PC-3 (cell line): ENCODE measurements at regions not wholly inside any gene's neighbourhood (a gene's known extent, or its start where the extent isn't known, plus 50 kb on each side); places are given as distances from the start of the nearest gene placed in this dataset.

Experiments used
- ATAC-seq: fragments of 200-7000 bp; cut with Tn5 transposase; 2 replicates; pipeline ENCODE4 v1.9.1; 2020; ENCODE audit warnings: mild to moderate bottlenecking, moderate library complexity
- BruUV-seq: library from RNA; stranded (reverse); fragments of 400-500 nt; replicated peaks from 2 replicates; lab custom pipeline; 2021; lab: Mats Ljungman, UMichigan
- CTCF ChIA-PET: fragments of 300-600 bp; sonication (Branson Sonifier 250); formaldehyde crosslinking; loops from one replicate; lab custom pipeline; 2022; ENCODE audit warnings: antibody characterized with exemption; lab: Charles Lee
- POLR2A ChIA-PET: fragments of 300-600 bp; sonication (Branson Sonifier 250); formaldehyde crosslinking; loops from one replicate; lab custom pipeline; 2022; ENCODE audit warnings: antibody characterized with exemption; ENCODE audit not compliant: unreplicated experiment; lab: Charles Lee
- DNase-seq: peaks from one replicate; pipeline ENCODE4 v3.0.0-alpha.2; 2015
- H2AFZ ChIP-seq: fragments of 300-600 bp; sonication (generic); 2 replicates; pipeline ENCODE4 v1.6.0; 2016; ENCODE audit warnings: antibody characterized with exemption, low read length
- H3F3A ChIP-seq: fragments of 300-600 bp; sonication (generic); one replicate; pipeline ENCODE4 v1.6.0; 2017; ENCODE audit warnings: antibody characterized with exemption, low read length, control low read depth, mild to moderate bottlenecking; ENCODE audit not compliant: unreplicated experiment
- H3K27ac ChIP-seq: fragments of 300-600 bp; sonication (generic); 2 replicates; pipeline ENCODE4 v1.5.1; 2016; ENCODE audit warnings: mild to moderate bottlenecking, low read length
- H3K27me3 ChIP-seq: fragments of 300-600 bp; sonication (generic); 2 replicates; pipeline ENCODE4 v1.6.1; 2016; ENCODE audit warnings: low read length, mixed read lengths
- H3K36me3 ChIP-seq: fragments of 300-600 bp; sonication (generic); 2 replicates; pipeline ENCODE4 v1.6.1; 2016; ENCODE audit warnings: low read depth, mixed run types, low read length, mixed read lengths
- H3K4me1 ChIP-seq: fragments of 300-600 bp; sonication (generic); 2 replicates; pipeline ENCODE4 v1.5.1; 2016; ENCODE audit warnings: low read length; ENCODE audit not compliant: insufficient read depth
- H3K4me2 ChIP-seq: fragments of 300-600 bp; sonication (generic); 2 replicates; pipeline ENCODE4 v1.6.0; 2016; ENCODE audit warnings: low read length
- H3K4me3 ChIP-seq: fragments of 300-600 bp; sonication (generic); 2 replicates; pipeline ENCODE4 v1.5.1; 2016; ENCODE audit warnings: mild to moderate bottlenecking, low read length, mixed read lengths
- H3K79me2 ChIP-seq: fragments of 300-600 bp; sonication (generic); 2 replicates; pipeline ENCODE4 v1.6.1; 2017; ENCODE audit warnings: low read length, mixed read lengths
- H3K9ac ChIP-seq: fragments of 300-600 bp; sonication (generic); 2 replicates; pipeline ENCODE4 v1.6.0; 2016; ENCODE audit warnings: mild to moderate bottlenecking, low read length
- H3K9me2 ChIP-seq: fragments of 300-600 bp; sonication (generic); replicated peaks from 2 replicates; pipeline ENCODE4 v1.6.1; 2016; ENCODE audit warnings: mixed run types, low read length, mixed read lengths
- H3K9me3 ChIP-seq: fragments of 300-600 bp; sonication (generic); 2 replicates; pipeline ENCODE4 v1.6.1; 2016; ENCODE audit warnings: low read length, mixed read lengths
- H4K20me1 ChIP-seq: fragments of 300-600 bp; sonication (generic); 2 replicates; pipeline ENCODE4 v1.6.1; 2016; ENCODE audit warnings: low read length, mixed read lengths
- EZH2 ChIP-seq: fragments of 300-600 bp; sonication (generic); IDR thresholded peaks from one replicate; pipeline ENCODE4 v1.6.1; 2017; ENCODE audit warnings: antibody characterized with exemption, mild to moderate bottlenecking, low read length; ENCODE audit not compliant: unreplicated experiment
- EZH2phosphoT487 ChIP-seq: fragments of 300-600 bp; sonication (generic); IDR thresholded peaks from 2 replicates; pipeline ENCODE4 v1.6.1; 2018; ENCODE audit warnings: mild to moderate bottlenecking, antibody characterized with exemption, low read length, borderline replicate concordance
- intact Hi-C: fragments of 100-400 bp; cut with micrococcal nuclease; formaldehyde crosslinking; loops from 2 replicates; pipeline ENCODE4 v1.9.0; 2023
- TF ChIP-seq, protein P1 (sequence below): fragments of 300-600 bp; sonication (generic); conservative IDR thresholded peaks from 2 replicates; pipeline ENCODE4 v1.5.1; 2017; ENCODE audit warnings: antibody characterized with exemption, low read depth, mild to moderate bottlenecking, low read length

DNA sequence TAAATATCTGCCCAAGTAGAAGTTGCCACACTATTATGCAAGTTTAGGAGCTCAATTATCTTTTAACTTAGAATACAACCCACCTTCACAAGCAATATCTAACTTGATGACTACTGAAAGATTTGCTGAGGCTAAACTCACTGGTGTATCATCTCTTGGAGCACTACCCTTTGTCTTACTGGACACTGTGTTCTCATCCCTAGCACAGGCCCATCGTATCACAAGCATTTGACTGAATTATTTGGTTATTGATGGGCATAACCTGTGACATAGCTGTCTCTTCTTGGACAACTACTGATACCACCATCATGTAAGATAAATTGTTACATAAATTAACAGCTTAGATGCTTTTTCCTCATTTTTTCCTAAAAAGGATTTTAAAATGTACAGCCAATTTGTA is 216.2 kb upstream of the THBS1 start:
- Histone ChIP-seq H3K9me2 (no peaks in the 10 kb centered on the region), H3K27ac (no peak overlapping the region), H2AFZ (no peak overlapping the region), H3K9me3 (no peaks in the 10 kb centered on the region), H3K27me3 (no peaks in the 10 kb centered on the region), H3K4me3 (no peak overlapping the region), H3K79me2 (no peaks in the 10 kb centered on the region), H3F3A (no peaks in the 10 kb centered on the region), H3K9ac (no peak overlapping the region), H3K4me1 (peaks cover 9% of the 10 kb centered on the region), H3K4me2 (no peak overlapping the region), H4K20me1 (no peaks in the 10 kb centered on the region), H3K36me3 (no peaks in the 10 kb centered on the region)
- DNase-seq (no peak), ATAC-seq (no peak)
- POLR2A ChIA-PET, result no interaction called here
- TF ChIP-seq EZH2, result no peak
- no peak for TF ChIP-seq EZH2phosphoT487
- TF ChIP-seq, protein P1, sequence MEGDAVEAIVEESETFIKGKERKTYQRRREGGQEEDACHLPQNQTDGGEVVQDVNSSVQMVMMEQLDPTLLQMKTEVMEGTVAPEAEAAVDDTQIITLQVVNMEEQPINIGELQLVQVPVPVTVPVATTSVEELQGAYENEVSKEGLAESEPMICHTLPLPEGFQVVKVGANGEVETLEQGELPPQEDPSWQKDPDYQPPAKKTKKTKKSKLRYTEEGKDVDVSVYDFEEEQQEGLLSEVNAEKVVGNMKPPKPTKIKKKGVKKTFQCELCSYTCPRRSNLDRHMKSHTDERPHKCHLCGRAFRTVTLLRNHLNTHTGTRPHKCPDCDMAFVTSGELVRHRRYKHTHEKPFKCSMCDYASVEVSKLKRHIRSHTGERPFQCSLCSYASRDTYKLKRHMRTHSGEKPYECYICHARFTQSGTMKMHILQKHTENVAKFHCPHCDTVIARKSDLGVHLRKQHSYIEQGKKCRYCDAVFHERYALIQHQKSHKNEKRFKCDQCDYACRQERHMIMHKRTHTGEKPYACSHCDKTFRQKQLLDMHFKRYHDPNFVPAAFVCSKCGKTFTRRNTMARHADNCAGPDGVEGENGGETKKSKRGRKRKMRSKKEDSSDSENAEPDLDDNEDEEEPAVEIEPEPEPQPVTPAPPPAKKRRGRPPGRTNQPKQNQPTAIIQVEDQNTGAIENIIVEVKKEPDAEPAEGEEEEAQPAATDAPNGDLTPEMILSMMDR, result no peak
- CTCF ChIA-PET, result no interaction called here
- BruUV-seq, result no TSS peak
- intact Hi-C loops, result no loop called here

DNA sequence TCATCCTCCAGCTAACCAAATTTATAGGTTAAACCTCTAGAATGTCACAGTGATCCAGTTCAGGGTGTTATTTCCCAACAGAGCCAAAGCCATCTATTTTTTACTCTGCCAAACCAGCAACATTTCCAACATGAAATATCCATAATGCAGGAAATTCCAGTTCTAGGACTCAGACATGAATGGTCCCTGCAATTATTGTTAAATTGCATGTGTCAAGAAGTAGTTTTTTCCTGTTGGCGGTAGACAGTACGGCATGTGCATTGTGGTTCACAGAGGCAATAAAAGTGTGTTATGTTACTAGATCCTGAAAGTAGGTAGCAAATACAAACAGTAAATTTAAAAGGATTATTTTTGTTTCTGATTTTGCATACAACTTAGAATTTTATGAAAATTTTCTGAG is 215.7 kb upstream of the THBS1 start:
- POLR2A ChIA-PET, result no interaction called here
- BruUV-seq, result no TSS peak

DNA sequence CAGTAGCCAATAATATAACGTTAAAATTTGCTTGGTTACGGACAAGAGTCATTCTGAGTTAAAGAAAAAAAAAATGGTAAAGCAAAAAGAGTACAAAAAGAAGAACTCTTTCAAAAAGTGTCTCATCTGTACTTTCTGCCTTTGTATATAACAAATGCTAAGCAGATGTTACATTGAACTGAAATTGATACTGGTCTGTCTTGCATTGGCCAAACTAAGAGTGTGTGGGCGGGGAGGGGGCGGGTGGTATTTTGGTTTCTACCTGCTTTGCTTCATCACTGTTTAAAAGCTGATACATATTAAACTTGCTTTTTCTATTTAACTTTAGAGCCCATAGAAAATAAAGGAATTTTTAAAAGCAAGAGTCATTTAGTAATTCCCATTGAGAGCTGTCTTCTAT is 215.0 kb upstream of the THBS1 start:
- no peak for ATAC-seq
- ChIA-PET CTCF (no interaction called here), POLR2A (no interaction called here)
- H3K9me3 ChIP-seq, result no peaks in the 10 kb centered on the region
- H2AFZ ChIP-seq, result no peak overlapping the region
- TF ChIP-seq, protein P1, result no peak
- TF ChIP-seq EZH2 (no peak), EZH2phosphoT487 (no peak)
- H3K4me2 ChIP-seq, result no peak overlapping the region
- no peaks in the 10 kb centered on the region for H3K36me3 ChIP-seq
- no peaks in the 10 kb centered on the region for H3K79me2 ChIP-seq
- BruUV-seq, result no TSS peak
- intact Hi-C loops, result no loop called here
- no peaks in the 10 kb centered on the region for H3K27me3 ChIP-seq
- H3K9me2 ChIP-seq, result no peaks in the 10 kb centered on the region
- no peaks in the 10 kb centered on the region for H4K20me1 ChIP-seq
- H3K27ac ChIP-seq, result no peak overlapping the region
- no peak overlapping the region for H3K4me3 ChIP-seq
- peaks cover 9% of the 10 kb centered on the region for H3K4me1 ChIP-seq
- no peak overlapping the region for H3K9ac ChIP-seq
- DNase-seq, result no peak
- no peaks in the 10 kb centered on the region for H3F3A ChIP-seq

More for the DNA sequence above, 215.7 kb upstream of the THBS1 start:
- no peak for TF ChIP-seq EZH2
- TF ChIP-seq, protein P1, result no peak
- TF ChIP-seq EZH2phosphoT487, result no peak
- CTCF ChIA-PET, result no interaction called here
- H3K4me2 ChIP-seq, result no peak overlapping the region
- H3K9me3 ChIP-seq, result no peaks in the 10 kb centered on the region
- H3K27me3 ChIP-seq, result no peaks in the 10 kb centered on the region
- H3K79me2 ChIP-seq, result no peaks in the 10 kb centered on the region
- no peaks in the 10 kb centered on the region for H4K20me1 ChIP-seq
- DNase-seq, result no peak
- no peak overlapping the region for H3K4me3 ChIP-seq
- H3K9ac ChIP-seq, result no peak overlapping the region
- no peak for ATAC-seq
- H3K36me3 ChIP-seq, result no peaks in the 10 kb centered on the region
- H3F3A ChIP-seq, result no peaks in the 10 kb centered on the region
- H3K9me2 ChIP-seq, result no peaks in the 10 kb centered on the region
- H3K4me1 ChIP-seq, result peaks cover 9% of the 10 kb centered on the region
- H2AFZ ChIP-seq, result no peak overlapping the region
- no peak overlapping the region for H3K27ac ChIP-seq
- intact Hi-C loops, result no loop called here
